ENCODE measurements at regions not wholly inside any gene's neighbourhood (a gene's known extent, or its start where the extent isn't known, plus 50 kb on each side); places are given as distances from the start of the nearest gene placed in this dataset.

GRCh38 chr7:54183055-54183454, 359.1 kb upstream of the VSTM2A start:
- no peak overlapping the region for H4K5ac ChIP-seq (ENCODE audit: low read depth, low read length)
- no peaks in the 10 kb centered on the region for H3K79me1 ChIP-seq (ENCODE audit: low read depth in 1 of 2, low read length in 2 of 2)
- H3K56ac ChIP-seq (ENCODE audit: extremely low read depth, insufficient read depth, low read length): no peak overlapping the region
- in situ Hi-C loops (cut with MboI; ENCODE audit: low sequenced_read_pairs) (no loop called here), intact Hi-C loops (cut with micrococcal nuclease) (no loop called here), dilution Hi-C loops (cut with HindIII; ENCODE audit: low sequenced_read_pairs, unreplicated experiment) (no loop called here)
- no peak overlapping the region for H3K4me3 ChIP-seq (ENCODE audit: insufficient read depth, low read depth, low read length)
- POLR2A ChIA-PET (ENCODE audit: unreplicated experiment): no interaction called here
- H3K18ac ChIP-seq (ENCODE audit: low read depth, low read length): no peak overlapping the region
- H3K9me1 ChIP-seq (ENCODE audit: insufficient read depth, low read length): no peaks in the 10 kb centered on the region
- H2BK120ac ChIP-seq (ENCODE audit: low read depth, low read length): no peak overlapping the region
- TF ChIP-seq ELK1 (IDR thresholded peaks at IDR 0.05; ENCODE audit: borderline replicate concordance, low read depth, low read length): no peak
- TF ChIP-seq CHD1 (IDR thresholded peaks at IDR 0.05; ENCODE audit: low read depth, low read length): no peak
- no peak for TF ChIP-seq SMC3 (IDR thresholded peaks at IDR 0.05; ENCODE audit: low read depth, low read length)
- no peak for TF ChIP-seq RFX5 (IDR thresholded peaks at IDR 0.05; ENCODE audit: low read depth, low read length)
- TF ChIP-seq NFE2L2 (IDR thresholded peaks at IDR 0.05; ENCODE audit: low read depth, low read length): no peak
- no peak for TF ChIP-seq CEBPB (IDR thresholded peaks at IDR 0.05; ENCODE audit: low read depth, low read length)
- no peak for TF ChIP-seq RAD21 (IDR thresholded peaks at IDR 0.05; ENCODE audit: low read length)
- no peak for TF ChIP-seq BHLHE40 (IDR thresholded peaks at IDR 0.05; ENCODE audit: low read depth, low read length)
- TF ChIP-seq CTCF (conservative IDR thresholded peaks at IDR 0.05; ENCODE audit: low read depth, low read length): no peak
- no peak for TF ChIP-seq USF2 (IDR thresholded peaks at IDR 0.05; ENCODE audit: low read depth, low read length)
- no peak for TF ChIP-seq RCOR1 (IDR thresholded peaks at IDR 0.05; ENCODE audit: insufficient replicate concordance, low read length)
- no peak for TF ChIP-seq FOS (IDR thresholded peaks at IDR 0.05; ENCODE audit: low read depth, low read length)
- no peak for TF ChIP-seq MXI1 (IDR thresholded peaks at IDR 0.05; ENCODE audit: borderline replicate concordance, low read depth, low read length)
- TF ChIP-seq MAZ (IDR thresholded peaks at IDR 0.05; ENCODE audit: borderline replicate concordance, low read depth, low read length): no peak
- TF ChIP-seq MAFK (IDR thresholded peaks at IDR 0.05; ENCODE audit: low read depth, low read length): no peak
- TF ChIP-seq POLR2A (IDR thresholded peaks at IDR 0.05; ENCODE audit: low read depth, low read length): no peak
- peaks cover 16% of the 10 kb centered on the region for H3K9me3 ChIP-seq (ENCODE audit: control insufficient read depth, insufficient read depth, low read length)
- H3K14ac ChIP-seq (replicated peaks; ENCODE audit: low read depth, low read length): no peak overlapping the region
- DNase-seq (no peak), ATAC-seq (ENCODE audit: low read depth) (no peak)
- H2BK5ac ChIP-seq (ENCODE audit: low read depth, low read length, poor library complexity, severe bottlenecking): no peak overlapping the region
- no peak overlapping the region for H3K4ac ChIP-seq (ENCODE audit: low read depth, low read length)
- no peaks in the 10 kb centered on the region for H3K27me3 ChIP-seq (ENCODE audit: control insufficient read depth, insufficient read depth, low read length)
- no peak overlapping the region for H2BK15ac ChIP-seq (ENCODE audit: low read depth, low read length)
- H2BK20ac ChIP-seq (ENCODE audit: low read depth, low read length): no peak overlapping the region
- no peaks in the 10 kb centered on the region for H3K36me3 ChIP-seq (ENCODE audit: control insufficient read depth, insufficient read depth, low read length)
- H2AK5ac ChIP-seq (ENCODE audit: low read depth, low read length): no peak overlapping the region
- 0% methylated on average over 1 of the region's 2 CpGs; no CpG with 5 or more reads in 1 of the 2 experiments for WGBS, 2 experiments (ENCODE audit: extremely low coverage in 2 of 2, insufficient read length in 1 of 2)
- no peak overlapping the region for H3K9ac ChIP-seq (ENCODE audit: low read depth, low read length)
- no peaks in the 10 kb centered on the region for H4K20me1 ChIP-seq (ENCODE audit: insufficient read depth, low read length)
- H3K23ac ChIP-seq (ENCODE audit: low read depth, low read length): no peak overlapping the region
- CTCF ChIA-PET: no interaction called here
- H2AK9ac ChIP-seq (replicated peaks; ENCODE audit: low read depth, low read length, poor library complexity): no peak overlapping the region
- H3K4me1 ChIP-seq (ENCODE audit: control insufficient read depth, insufficient read depth, low read length): no peaks in the 10 kb centered on the region
- no TSS peak for BruUV-seq (replicated peaks)
- no peak overlapping the region for H3K27ac ChIP-seq (ENCODE audit: insufficient read depth, low read length)
- H3K4me2 ChIP-seq (ENCODE audit: low read depth, low read length): no peak overlapping the region
- H4K91ac ChIP-seq (ENCODE audit: insufficient read depth, low read depth, low read length): no peak overlapping the region
- no peak overlapping the region for H2AFZ ChIP-seq (replicated peaks; ENCODE audit: low read length, poor library complexity)
- no peak overlapping the region for H4K8ac ChIP-seq (ENCODE audit: low read depth in 2 of 2, low read length in 2 of 2)
